Hepatocyte (in vitro differentiated cells): ENCODE measurements at regions not wholly inside any gene's neighbourhood (a gene's known extent, or its start where the extent isn't known, plus 50 kb on each side); places are given as distances from the start of the nearest gene placed in this dataset.

Source experiments
- DNase-seq: peaks from one replicate; pipeline ENCODE4 v3.0.0-alpha.2; 2016; ENCODE audit warnings: low spot score
- H2AFZ ChIP-seq: fragments of 200-600 bp; sonication (generic); 2 replicates; pipeline ENCODE4 v1.6.0; 2016; ENCODE audit warnings: antibody characterized with exemption, mild to moderate bottlenecking
- H3K27ac ChIP-seq: fragments of 200-600 bp; sonication (generic); 2 replicates; pipeline ENCODE4 v1.5.1; 2016; ENCODE audit warnings: mild to moderate bottlenecking
- H3K27me3 ChIP-seq: fragments of 200-600 bp; sonication (generic); 2 replicates; pipeline ENCODE4 v1.6.1; 2016
- H3K36me3 ChIP-seq: fragments of 200-600 bp; sonication (generic); replicated peaks from 2 replicates; pipeline ENCODE4 v1.5.1; 2016; ENCODE audit warnings: low read depth; ENCODE audit not compliant: insufficient read depth
- H3K4me1 ChIP-seq: fragments of 200-600 bp; sonication (generic); 2 replicates; pipeline ENCODE4 v1.5.1; 2016; ENCODE audit warnings: mild to moderate bottlenecking, moderate library complexity; ENCODE audit not compliant: insufficient read depth
- H3K4me2 ChIP-seq: fragments of 200-600 bp; sonication (generic); 2 replicates; pipeline ENCODE4 v1.6.0; 2016
- H3K4me3 ChIP-seq: fragments of 200-600 bp; sonication (generic); 2 replicates; pipeline ENCODE4 v1.5.1; 2016; ENCODE audit warnings: mild to moderate bottlenecking
- H3K79me2 ChIP-seq: fragments of 200-600 bp; sonication (generic); 2 replicates; pipeline ENCODE4 v1.6.0; 2017; ENCODE audit warnings: mild to moderate bottlenecking
- H3K9me2 ChIP-seq: fragments of 200-600 bp; sonication (generic); replicated peaks from 2 replicates; pipeline ENCODE4 v1.6.0; 2017; ENCODE audit warnings: mild to moderate bottlenecking; ENCODE audit not compliant: insufficient read depth
- H3K9me3 ChIP-seq: fragments of 200-600 bp; sonication (generic); 2 replicates; pipeline ENCODE4 v1.5.1; 2016; ENCODE audit warnings: low read depth, mild to moderate bottlenecking
- H4K20me1 ChIP-seq: fragments of 200-600 bp; sonication (generic); 2 replicates; pipeline ENCODE4 v1.6.0; 2016; ENCODE audit warnings: mild to moderate bottlenecking; ENCODE audit not compliant: insufficient read depth, poor library complexity, severe bottlenecking
- CTCF ChIP-seq: fragments of 200-600 bp; sonication (generic); IDR thresholded peaks from 2 replicates; pipeline ENCODE4 v1.5.1; 2016; ENCODE audit warnings: antibody characterized with exemption, mild to moderate bottlenecking; ENCODE audit not compliant: poor library complexity
- EZH2 ChIP-seq: fragments of 200-600 bp; sonication (generic); IDR thresholded peaks from 2 replicates; pipeline ENCODE4 v1.6.1; 2016; ENCODE audit warnings: antibody characterized with exemption, mild to moderate bottlenecking, borderline replicate concordance
- EZH2phosphoT487 ChIP-seq: fragments of 200-600 bp; sonication (generic); IDR thresholded peaks from one replicate; pipeline ENCODE4 v1.6.1; 2018; ENCODE audit warnings: antibody characterized with exemption, mild to moderate bottlenecking, low read depth, moderate library complexity; ENCODE audit not compliant: unreplicated experiment, severe bottlenecking
- WGBS: methylation state at CpG from one replicate; pipeline ENCODE4 v1.1.6; 2016; ENCODE audit warnings: low lambda C conversion rate; ENCODE audit errors: missing lambda C conversion rate; 5-methylcytosine and 5-hydroxymethylcytosine counted together

- no peaks in the 10 kb centered on the region for H3K27me3 ChIP-seq
- H4K20me1 ChIP-seq: no peaks in the 10 kb centered on the region
- H3K36me3 ChIP-seq: no peaks in the 10 kb centered on the region
- H3K79me2 ChIP-seq: no peaks in the 10 kb centered on the region
- TF ChIP-seq EZH2: no peak
- no peak for TF ChIP-seq EZH2phosphoT487
- H3K4me2 ChIP-seq: no peak overlapping the region
- H3K4me1 ChIP-seq: no peaks in the 10 kb centered on the region
- no peaks in the 10 kb centered on the region for H3K9me2 ChIP-seq
- H2AFZ ChIP-seq: no peak overlapping the region
- no peak for DNase-seq
- H3K4me3 ChIP-seq: no peak overlapping the region
- no peaks in the 10 kb centered on the region for H3K9me3 ChIP-seq
- 84% methylated on average over 14 of the region's 14 CpGs for WGBS
- no peak overlapping the region for H3K27ac ChIP-seq
Observed at GRCh38 chr9:20040991-20041696, 252.3 kb upstream of the SLC24A2 start.

- Histone ChIP-seq H3K4me3 (no peak overlapping the region), H3K9me2 (no peaks in the 10 kb centered on the region), H3K27ac (no peak overlapping the region), H4K20me1 (no peaks in the 10 kb centered on the region), H3K79me2 (no peaks in the 10 kb centered on the region), H3K4me2 (no peak overlapping the region), H3K36me3 (no peaks in the 10 kb centered on the region), H2AFZ (no peak overlapping the region), H3K27me3 (no peaks in the 10 kb centered on the region), H3K4me1 (no peaks in the 10 kb centered on the region), H3K9me3 (no peaks in the 10 kb centered on the region)
- no peak for DNase-seq
- 100% methylated on average over 1 of the region's 1 CpG for WGBS
- TF ChIP-seq EZH2: no peak
- TF ChIP-seq EZH2phosphoT487: no peak
- TF ChIP-seq CTCF: no peak
Observed at GRCh38 chr9:20037699-20038098, 248.9 kb upstream of the SLC24A2 start.

- H3K4me1 ChIP-seq: peaks cover 4% of the 10 kb centered on the region
- no peak overlapping the region for H3K4me3 ChIP-seq
- H3K9me3 ChIP-seq: no peaks in the 10 kb centered on the region
- no peak overlapping the region for H2AFZ ChIP-seq
- WGBS: 93% methylated on average over 2 of the region's 2 CpGs
- no peaks in the 10 kb centered on the region for H3K79me2 ChIP-seq
- H4K20me1 ChIP-seq: no peaks in the 10 kb centered on the region
- no peak overlapping the region for H3K27ac ChIP-seq
- H3K4me2 ChIP-seq: no peak overlapping the region
- no peak for DNase-seq
- H3K9me2 ChIP-seq: no peaks in the 10 kb centered on the region
- TF ChIP-seq EZH2: no peak
- TF ChIP-seq EZH2phosphoT487: no peak
- TF ChIP-seq CTCF: no peak
- no peaks in the 10 kb centered on the region for H3K27me3 ChIP-seq
- no peaks in the 10 kb centered on the region for H3K36me3 ChIP-seq
Observed at GRCh38 chr9:20033511-20033910, 244.7 kb upstream of the SLC24A2 start.

DNA sequence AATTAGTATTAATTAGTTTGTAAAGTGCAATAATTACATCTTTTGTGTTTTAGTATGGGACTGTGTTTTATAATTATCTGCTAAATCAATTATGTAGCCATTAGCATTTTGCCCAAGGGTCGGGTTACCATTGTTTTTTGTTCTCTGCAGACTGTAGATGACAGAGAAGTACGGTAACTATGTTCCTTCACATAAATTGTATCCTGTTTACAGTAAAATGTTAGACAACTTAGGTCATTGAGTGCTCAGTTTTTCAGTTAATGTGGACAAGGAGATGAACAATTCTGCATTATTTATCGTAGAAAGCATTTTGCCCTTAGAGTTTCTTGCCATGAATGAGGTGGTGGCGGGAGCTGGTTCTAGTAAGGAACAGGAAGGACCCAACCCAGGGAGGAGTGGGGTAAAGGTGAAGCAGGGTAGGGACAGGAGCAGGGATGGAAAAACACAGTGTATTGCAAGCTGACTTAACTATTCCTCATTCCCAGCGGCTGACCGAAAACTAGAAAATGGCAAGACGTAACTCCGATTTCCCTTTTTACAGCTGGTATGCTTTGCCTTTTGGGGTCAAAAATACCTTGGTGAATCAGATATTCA is 243.7 kb upstream of the SLC24A2 start:
- no peak overlapping the region for H2AFZ ChIP-seq
- no peak overlapping the region for H3K27ac ChIP-seq
- no peak overlapping the region for H3K4me2 ChIP-seq

More for the DNA sequence above, 243.7 kb upstream of the SLC24A2 start:
- Histone ChIP-seq H3K27me3 (no peaks in the 10 kb centered on the region), H3K79me2 (no peaks in the 10 kb centered on the region), H3K4me1 (peaks cover 4% of the 10 kb centered on the region), H3K4me3 (no peak overlapping the region), H3K36me3 (no peaks in the 10 kb centered on the region), H3K9me3 (no peaks in the 10 kb centered on the region), H3K9me2 (no peaks in the 10 kb centered on the region), H4K20me1 (no peaks in the 10 kb centered on the region)
- no peak for DNase-seq
- TF ChIP-seq CTCF (no peak), EZH2 (no peak), EZH2phosphoT487 (no peak)
- 74% methylated on average over 8 of the region's 8 CpGs for WGBS
